ENCODE measurements at regions not wholly inside any gene's neighbourhood (a gene's known extent, or its start where the extent isn't known, plus 50 kb on each side); places are given as distances from the start of the nearest gene placed in this dataset.
"Not testable (repeated sequence)": the region's sequence is repeated elsewhere in the genome, so short reads cannot be mapped to it uniquely, and the experiment has no call there.

DNA sequence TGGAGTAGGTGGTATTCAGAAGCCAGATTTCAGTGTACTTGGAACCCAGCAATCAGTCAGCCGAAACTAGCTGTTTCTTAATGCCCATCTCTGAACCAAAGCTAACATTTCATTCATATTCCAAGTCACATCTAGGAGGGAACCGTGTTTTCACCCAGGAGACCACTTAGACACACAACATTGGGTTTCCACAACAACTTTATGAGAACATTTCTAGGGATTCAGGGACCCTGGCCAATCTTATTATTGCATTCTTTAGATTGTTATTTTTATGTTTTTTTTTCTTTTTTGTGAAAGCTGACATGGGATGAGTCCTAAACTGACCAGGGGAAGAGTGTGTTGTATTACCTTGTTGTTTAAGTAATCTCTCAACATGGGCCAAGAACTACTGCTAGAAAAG, 72.5 kb upstream of the KIAA0040 start:
- no peak for DNase-seq (ENCODE audit: low read depth)

- DNase-seq (ENCODE audit: low read depth) = peak; percentile 58
Measured at GRCh38 chr1:175262621-175263020, 70.0 kb upstream of the KIAA0040 start.

DNA sequence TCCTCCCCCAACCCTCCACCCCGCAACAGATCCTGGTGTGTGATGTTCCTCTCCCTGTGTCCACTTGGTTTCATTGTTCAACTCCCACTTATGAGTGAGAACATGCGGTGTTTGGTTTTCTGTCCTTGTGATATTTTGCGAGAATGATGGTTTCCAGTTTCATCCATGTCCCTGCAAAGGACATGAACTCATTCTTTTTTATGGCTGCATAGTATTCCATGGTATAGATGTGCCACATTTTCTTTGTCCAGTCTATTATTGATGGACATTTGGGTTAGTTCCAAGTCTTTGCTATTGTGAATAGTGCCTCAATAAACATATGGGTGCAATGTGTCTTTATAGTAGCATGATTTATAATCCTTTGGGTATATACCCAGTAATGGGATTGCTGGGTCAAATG, 63.7 kb upstream of the KIAA0040 start:
- not testable (repeated sequence) for DNase-seq (ENCODE audit: low read depth)

DNA sequence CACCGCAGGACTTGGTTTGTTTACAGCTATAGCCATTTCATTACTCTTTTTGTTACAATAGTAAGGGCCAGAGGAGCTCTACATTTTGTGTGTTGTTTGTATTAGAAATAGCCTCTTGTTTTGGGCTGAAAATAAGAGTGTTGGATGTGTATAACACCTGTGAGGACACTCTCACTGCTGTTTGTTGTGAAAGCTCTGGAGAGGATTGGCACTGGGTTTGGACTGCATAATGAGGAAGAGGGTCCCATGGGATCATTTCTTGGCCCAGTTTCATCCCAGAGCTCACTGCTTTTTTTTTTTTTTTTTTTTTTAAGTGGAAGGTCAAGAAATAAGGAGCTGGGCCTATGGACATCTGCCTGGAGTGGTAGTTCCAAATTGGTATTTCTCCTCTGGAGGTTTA, 61.6 kb upstream of the KIAA0040 start:
- no peak for DNase-seq (ENCODE audit: low read depth)

DNA sequence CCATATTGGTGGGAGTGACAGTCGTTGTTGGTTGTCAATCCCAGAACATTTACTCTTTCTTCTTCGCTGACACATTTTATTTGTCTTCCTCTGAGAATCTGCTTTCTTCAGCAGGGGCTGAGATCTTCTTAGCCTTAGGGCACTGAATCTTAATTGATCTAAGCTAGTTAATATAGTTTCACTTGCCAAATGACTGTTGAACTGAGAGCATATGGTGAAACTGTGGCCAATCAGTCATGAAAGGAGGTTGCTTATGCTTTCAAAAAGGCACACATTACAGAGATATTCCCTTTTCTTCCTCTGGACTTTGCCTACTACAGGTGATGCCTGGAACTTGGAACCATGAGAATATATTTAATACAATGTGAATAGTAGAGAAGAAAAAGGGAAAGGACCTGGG, 60.0 kb upstream of the KIAA0040 start:
- DNase-seq (ENCODE audit: low read depth) = no peak

DNA sequence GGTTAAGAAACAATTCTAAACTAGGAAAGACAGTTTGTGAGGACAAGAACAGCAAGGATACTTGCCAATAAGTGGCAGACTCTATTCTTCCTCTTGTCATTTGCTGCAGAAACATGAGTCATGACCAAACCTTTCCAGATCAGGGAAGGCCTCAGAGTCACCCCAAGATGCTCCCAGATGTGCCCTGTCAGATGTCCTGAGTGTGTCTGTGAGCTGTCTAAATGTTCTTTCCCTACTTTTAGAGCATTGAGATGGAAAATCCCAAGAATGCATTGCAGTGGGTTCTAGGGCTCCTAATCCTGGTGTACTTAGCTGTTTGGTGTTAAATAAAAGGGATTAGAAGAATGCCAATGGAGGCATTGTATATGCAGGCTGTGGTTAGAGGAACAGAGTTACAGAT, 57.5 kb upstream of the KIAA0040 start:
- no peak for DNase-seq (ENCODE audit: low read depth)

- DNase-seq (ENCODE audit: low read depth) = not testable (repeated sequence)
Measured at GRCh38 chr1:175248036-175248435, 55.5 kb upstream of the KIAA0040 start.

DNA sequence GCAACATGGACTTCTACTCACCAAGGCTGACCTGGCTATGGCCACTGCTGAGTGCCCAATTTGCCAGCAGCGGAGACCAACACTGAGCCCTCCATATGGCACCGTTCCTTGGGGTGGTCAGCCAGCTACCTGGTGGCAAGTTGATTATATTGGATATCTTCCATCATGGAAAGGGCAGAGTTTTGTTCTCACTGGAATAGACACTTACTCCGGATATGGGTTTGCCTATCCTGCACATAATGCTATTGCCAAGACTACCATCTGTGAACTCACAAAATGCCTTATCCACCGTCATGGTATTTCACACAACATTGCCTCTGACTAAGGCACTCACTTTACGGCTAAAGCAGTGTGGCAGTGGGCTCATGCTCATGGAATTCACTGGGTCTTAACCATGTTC, 54.5 kb upstream of the KIAA0040 start:
- DNase-seq (ENCODE audit: low read depth) = not testable (repeated sequence)

DNA sequence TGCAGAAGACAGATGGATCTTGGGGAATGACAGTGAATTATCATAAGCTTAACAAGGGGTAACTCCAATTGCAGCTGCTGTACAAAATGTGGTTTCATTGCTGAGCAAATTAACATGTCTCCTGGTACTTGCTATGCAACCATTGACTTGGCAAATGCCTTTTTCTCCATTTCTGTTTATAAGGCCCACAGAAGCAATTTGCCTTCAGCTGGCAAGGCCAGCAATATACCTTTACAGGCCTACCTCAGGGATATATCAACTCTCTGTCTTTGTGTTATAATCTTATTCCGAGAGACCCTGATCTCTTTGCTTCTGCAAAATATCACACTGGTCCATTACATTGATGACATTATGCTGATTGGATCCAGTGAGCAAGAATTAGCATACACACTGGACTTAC, 52.7 kb upstream of the KIAA0040 start:
- no peak for DNase-seq (ENCODE audit: low read depth)

DNA sequence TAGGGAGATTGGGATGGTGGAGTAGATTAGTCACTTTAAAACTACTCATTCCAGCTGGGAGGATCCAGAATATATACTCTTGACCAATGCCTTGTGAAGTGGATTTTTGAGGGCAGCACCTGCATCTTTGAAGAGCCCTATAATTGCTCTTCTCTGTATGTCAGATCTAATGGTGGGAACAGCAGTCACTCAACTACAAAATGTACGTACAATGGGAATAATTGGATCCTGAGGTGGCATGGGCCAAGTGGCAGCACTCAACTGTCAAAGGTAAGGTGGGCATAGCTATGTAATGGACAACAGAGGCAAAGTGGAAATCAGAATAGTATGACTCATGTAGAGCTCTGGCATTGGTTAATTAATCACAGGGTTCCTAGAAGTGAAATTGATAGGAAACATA, 51.6 kb upstream of the KIAA0040 start:
- no peak for DNase-seq (ENCODE audit: low read depth)

Data from EH (cell line).